Testis (tissue), 2 donors: ENCODE measurements at regions not wholly inside any gene's neighbourhood (a gene's known extent, or its start where the extent isn't known, plus 50 kb on each side); places are given as distances from the start of the nearest gene placed in this dataset.

Experiments
- DNase-seq: peaks from one replicate; pipeline ENCODE4 v3.0.0-alpha.2; 2019
- H3K27ac ChIP-seq, 2 donors: fragments of 200-600 bp; sonication (generic); one replicate each; pipeline ENCODE4 v1.5.1; 2019
- H3K27me3 ChIP-seq: fragments of 200-600 bp; sonication (generic); one replicate; pipeline ENCODE4 v1.5.1; 2019
- H3K36me3 ChIP-seq: fragments of 200-600 bp; sonication (generic); one replicate; pipeline ENCODE4 v1.5.1; 2017; ENCODE audit warnings: low read depth; ENCODE audit errors: missing control alignments
- H3K4me1 ChIP-seq: fragments of 200-600 bp; sonication (generic); one replicate; pipeline ENCODE4 v1.5.1; 2019
- H3K4me3 ChIP-seq, 2 donors: fragments of 200-600 bp; sonication (generic); one replicate each; pipeline ENCODE4 v1.5.1; 2017 to 2019
- H3K9me3 ChIP-seq: fragments of 200-600 bp; sonication (generic); one replicate; pipeline ENCODE4 v1.5.1; 2017
- POLR2A ChIP-seq: fragments of 450-650 bp; IDR thresholded peaks from one replicate; pipeline ENCODE4 v1.6.1; 2017; ENCODE audit warnings: antibody characterized with exemption, mild to moderate bottlenecking, moderate library complexity
- WGBS, 2 donors: methylation state at CpG; one replicate each; pipeline ENCODE4 v1.1.5; 2018; 5-methylcytosine and 5-hydroxymethylcytosine counted together
- intact Hi-C: fragments of 100-400 bp; cut with DNase I; formaldehyde crosslinking; loops from one replicate; pipeline ENCODE4 v1.15.1; 2023; ENCODE audit warnings: low total_unique reads
- TF ChIP-seq, protein P1 (sequence below), 3 experiments: fragments of 450-650 bp in 2 of 3; fragments of 200-600 bp in 1 of 3; sonication (generic) in 1 of 3; IDR thresholded peaks; one replicate each; pipeline ENCODE4 v1.5.1; 2016 to 2019; ENCODE audit warnings: antibody characterized with exemption in 3 of 3, mild to moderate bottlenecking in 2 of 3, moderate library complexity in 1 of 3

DNA sequence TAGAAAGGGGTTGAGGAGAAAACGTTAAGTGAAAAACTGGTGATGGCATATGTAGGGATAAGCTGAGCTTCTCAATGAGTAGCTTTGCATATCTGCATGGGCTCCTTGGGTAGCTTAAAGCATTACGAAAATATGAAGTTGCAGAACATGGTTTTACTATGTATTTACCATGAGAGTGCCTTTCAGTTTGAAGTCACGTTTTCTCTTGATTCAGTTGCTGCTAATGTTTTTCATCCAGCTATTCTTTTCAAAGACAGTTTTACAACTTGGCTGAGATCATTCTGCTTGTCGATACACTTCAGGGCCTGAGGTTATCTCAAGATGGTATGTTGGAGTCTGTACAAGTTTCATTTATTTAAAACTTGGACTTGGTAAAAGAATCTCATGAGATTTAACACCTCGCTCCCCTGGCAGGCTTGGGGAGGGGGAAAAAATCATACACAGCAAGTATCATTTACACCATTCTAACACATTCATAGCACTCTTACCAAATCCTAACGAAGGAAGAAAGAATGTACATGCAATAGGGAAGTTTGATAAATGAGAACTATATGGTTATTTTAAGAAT is 103.3 kb upstream of the CMC1 start:
- DNase-seq: no peak
- TF ChIP-seq, protein P1, sequence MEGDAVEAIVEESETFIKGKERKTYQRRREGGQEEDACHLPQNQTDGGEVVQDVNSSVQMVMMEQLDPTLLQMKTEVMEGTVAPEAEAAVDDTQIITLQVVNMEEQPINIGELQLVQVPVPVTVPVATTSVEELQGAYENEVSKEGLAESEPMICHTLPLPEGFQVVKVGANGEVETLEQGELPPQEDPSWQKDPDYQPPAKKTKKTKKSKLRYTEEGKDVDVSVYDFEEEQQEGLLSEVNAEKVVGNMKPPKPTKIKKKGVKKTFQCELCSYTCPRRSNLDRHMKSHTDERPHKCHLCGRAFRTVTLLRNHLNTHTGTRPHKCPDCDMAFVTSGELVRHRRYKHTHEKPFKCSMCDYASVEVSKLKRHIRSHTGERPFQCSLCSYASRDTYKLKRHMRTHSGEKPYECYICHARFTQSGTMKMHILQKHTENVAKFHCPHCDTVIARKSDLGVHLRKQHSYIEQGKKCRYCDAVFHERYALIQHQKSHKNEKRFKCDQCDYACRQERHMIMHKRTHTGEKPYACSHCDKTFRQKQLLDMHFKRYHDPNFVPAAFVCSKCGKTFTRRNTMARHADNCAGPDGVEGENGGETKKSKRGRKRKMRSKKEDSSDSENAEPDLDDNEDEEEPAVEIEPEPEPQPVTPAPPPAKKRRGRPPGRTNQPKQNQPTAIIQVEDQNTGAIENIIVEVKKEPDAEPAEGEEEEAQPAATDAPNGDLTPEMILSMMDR (IDR thresholded peaks at IDR 0.05): no peak
- no peak for TF ChIP-seq POLR2A
- WGBS, 2 donors: 50% methylated on average over 6 of the region's 6 CpGs
- Histone ChIP-seq H3K27me3 (no peaks in the 10 kb centered on the region), H3K9me3 (no peaks in the 10 kb centered on the region), H3K4me3 (no peak overlapping the region), H3K36me3 (no peaks in the 10 kb centered on the region), H3K4me1 (peaks cover 14% of the 10 kb centered on the region), H3K27ac (peak overlapping the region in 1 of 2 donors; percentile 28)
- intact Hi-C loops: no loop called here

DNA sequence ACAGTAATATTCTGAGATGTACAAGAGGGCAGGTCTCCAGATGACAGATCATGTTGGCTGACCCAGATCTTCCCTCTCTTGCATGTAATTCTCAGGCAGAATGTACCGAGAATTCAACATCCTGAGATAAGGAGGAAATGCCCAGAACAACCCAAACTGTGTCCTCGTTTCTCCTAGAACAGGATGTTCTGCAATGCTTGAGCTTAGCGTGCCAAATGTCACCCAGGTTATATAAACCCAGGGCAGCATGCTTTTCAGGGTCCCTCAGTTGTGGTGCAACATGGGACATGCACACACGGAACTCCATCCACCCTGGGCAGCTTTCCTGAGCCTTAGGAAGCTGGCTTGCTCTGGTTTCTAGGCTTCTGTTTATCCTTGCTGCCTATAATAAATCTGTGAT is 102.1 kb upstream of the CMC1 start:
- Histone ChIP-seq H3K36me3 (no peaks in the 10 kb centered on the region), H3K27ac (peak overlapping the region; percentile 16 to 75), H3K9me3 (no peaks in the 10 kb centered on the region), H3K4me1 (peaks cover 13% of the 10 kb centered on the region), H3K4me3 (no peak overlapping the region), H3K27me3 (no peaks in the 10 kb centered on the region)
- DNase-seq: peak; percentile 73
- intact Hi-C loops: no loop called here
- no peak for TF ChIP-seq POLR2A
- TF ChIP-seq, protein P1 (IDR thresholded peaks at IDR 0.05): no peak
- WGBS, 2 donors: 19 to 35% methylated on average over 4 of the region's 4 CpGs

DNA sequence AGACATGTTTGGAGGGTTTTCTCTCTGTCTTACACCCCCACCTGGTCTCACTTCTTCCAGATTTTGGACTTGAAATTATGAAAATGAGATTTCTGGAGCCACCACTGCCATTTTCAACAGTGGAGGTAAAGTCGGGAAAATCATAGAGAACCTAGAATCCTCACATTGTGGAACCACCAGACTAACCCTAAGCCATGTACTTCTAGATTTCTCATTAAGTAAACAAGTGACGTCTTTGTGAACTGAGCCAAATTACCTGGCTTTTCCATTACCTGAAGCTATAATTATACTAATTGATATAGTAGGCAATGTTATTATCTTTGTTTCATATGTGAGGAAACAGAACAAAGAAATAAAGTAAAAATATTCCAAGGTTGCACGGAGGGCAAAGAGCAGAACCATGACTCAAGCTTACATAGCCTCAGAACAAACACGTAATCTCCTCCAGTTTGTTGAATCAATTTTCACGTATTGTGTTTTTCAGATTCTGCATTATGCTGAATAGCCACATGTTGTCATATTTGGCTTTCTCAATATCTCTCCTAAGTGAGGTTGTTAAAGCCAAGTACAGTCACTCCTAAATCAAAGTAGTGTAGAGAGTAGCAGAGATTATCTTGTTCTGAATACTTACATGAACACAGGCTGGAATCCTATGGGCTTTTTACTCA is 101.3 kb upstream of the CMC1 start:
- Histone ChIP-seq H3K4me3 (no peak overlapping the region), H3K27me3 (no peaks in the 10 kb centered on the region), H3K9me3 (no peaks in the 10 kb centered on the region), H3K27ac (peak overlapping the region; percentile 16 to 75), H3K36me3 (no peaks in the 10 kb centered on the region), H3K4me1 (peaks cover 13% of the 10 kb centered on the region)
- no peak for DNase-seq
- intact Hi-C loops: no loop called here
- TF ChIP-seq, protein P1 (IDR thresholded peaks at IDR 0.05): no peak
- no peak for TF ChIP-seq POLR2A
- WGBS, 2 donors: 50 to 56% methylated on average over 5 of the region's 5 CpGs

DNA sequence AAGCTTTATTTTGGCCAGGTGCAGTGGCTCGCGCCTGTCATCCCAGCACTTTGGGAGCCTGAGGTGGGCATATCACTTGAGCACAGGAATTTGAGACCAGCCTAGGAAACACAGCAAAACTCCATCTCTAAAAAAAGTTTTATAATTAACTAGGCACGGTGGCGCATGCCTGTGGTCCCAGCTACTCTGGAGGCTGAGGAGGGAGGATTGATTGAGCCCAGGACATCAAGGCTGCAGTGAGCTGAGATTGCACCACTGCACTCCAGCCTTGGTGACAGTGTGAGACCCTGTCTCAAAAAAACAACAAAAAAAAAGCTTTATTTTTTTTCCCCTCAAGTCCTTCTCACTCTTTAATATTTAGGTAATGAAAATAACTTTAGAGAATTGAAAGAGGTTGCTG is 100.8 kb upstream of the CMC1 start:
- Histone ChIP-seq H3K4me1 (peaks cover 13% of the 10 kb centered on the region), H3K9me3 (no peaks in the 10 kb centered on the region), H3K4me3 (no peak overlapping the region), H3K27ac (peak overlapping the region in 1 of 2 donors; percentile 3), H3K27me3 (no peaks in the 10 kb centered on the region), H3K36me3 (no peaks in the 10 kb centered on the region)
- DNase-seq: no peak
- 79 to 87% methylated on average over 4 of the region's 4 CpGs for WGBS, 2 donors
- no peak for TF ChIP-seq POLR2A
- TF ChIP-seq, protein P1 (IDR thresholded peaks at IDR 0.05): no peak
- intact Hi-C loops: no loop called here

DNA sequence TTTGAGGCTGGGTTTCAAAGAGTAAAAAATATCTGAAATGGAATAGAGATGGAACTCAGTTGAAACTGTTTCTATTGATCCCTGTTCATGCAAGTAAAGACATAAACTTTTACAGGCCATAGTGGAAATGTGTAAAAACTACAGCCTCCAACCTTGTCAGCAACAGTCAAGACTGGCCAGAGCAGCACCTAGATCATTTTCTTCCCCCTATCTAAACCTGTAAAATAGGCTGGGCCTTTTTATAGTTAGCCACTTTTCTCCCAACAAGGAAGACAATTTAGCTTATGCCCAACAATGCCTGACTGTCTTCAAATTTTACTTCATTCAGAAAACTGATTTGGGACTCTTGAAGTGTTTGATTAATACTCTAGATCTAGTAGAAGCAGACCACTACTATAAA is 91.5 kb upstream of the CMC1 start:
- no peak for DNase-seq
- TF ChIP-seq, protein P1 (IDR thresholded peaks at IDR 0.05): no peak
- TF ChIP-seq POLR2A: no peak
- H3K27ac ChIP-seq: no peak overlapping the region
- H3K27me3 ChIP-seq: no peaks in the 10 kb centered on the region
- no peaks in the 10 kb centered on the region for H3K9me3 ChIP-seq
- peaks cover 20% of the 10 kb centered on the region for H3K4me1 ChIP-seq
- no peaks in the 10 kb centered on the region for H3K36me3 ChIP-seq
- H3K4me3 ChIP-seq: no peak overlapping the region
- intact Hi-C loops: no loop called here
